ENCODE measurements at regions not wholly inside any gene's neighbourhood (a gene's known extent, or its start where the extent isn't known, plus 50 kb on each side); places are given as distances from the start of the nearest gene placed in this dataset.

DNA sequence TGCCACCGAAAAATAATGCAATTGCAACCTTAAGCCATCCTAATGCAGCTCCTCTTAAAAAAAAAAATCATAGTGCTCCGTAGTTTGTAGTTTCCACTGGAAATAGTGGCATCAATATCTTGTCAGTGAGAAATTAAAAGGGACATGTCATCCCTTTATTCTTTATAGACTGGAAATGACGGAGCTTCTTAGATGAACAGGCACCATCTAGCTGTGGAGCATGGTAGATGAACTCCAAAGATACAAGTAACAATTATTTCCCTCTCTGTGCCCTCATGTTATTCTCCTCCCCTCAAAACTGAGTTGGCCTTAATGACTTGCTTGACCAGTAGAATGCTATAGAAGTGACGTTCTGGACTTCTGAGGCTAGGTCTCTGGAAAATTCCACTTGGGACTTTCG lies 268.1 kb upstream of the SPTLC3 start:
- Histone ChIP-seq H3K4me2 (ENCODE audit: control insufficient read depth, extremely low read depth, insufficient read depth, low read depth, low read length) (no peak overlapping the region), H3K9me1 (ENCODE audit: control insufficient read depth, extremely low read depth, insufficient read depth, low read length) (no peaks in the 10 kb centered on the region), H3K27ac (ENCODE audit: control insufficient read depth, insufficient read depth, low read length) (no peak overlapping the region), H3K79me2 (ENCODE audit: control insufficient read depth, insufficient read depth, low read length) (no peaks in the 10 kb centered on the region), H2AFZ (ENCODE audit: control insufficient read depth, low read length) (no peak overlapping the region), H3K27me3 (ENCODE audit: control insufficient read depth, extremely low read depth, insufficient read depth, low read length) (no peaks in the 10 kb centered on the region), H3K36me3 (ENCODE audit: control insufficient read depth in 2 of 2, extremely low read depth in 1 of 2, insufficient read depth in 2 of 2, low read length in 2 of 2) (no peaks in the 10 kb centered on the region), H3K9ac (ENCODE audit: control insufficient read depth, extremely low read depth, insufficient read depth, low read length) (no peak overlapping the region), H3K9me3 (ENCODE audit: control insufficient read depth, low read depth, low read length) (no peaks in the 10 kb centered on the region), H3K4me3 (ENCODE audit: control insufficient read depth in 2 of 3, extremely low read depth in 1 of 3, insufficient read depth in 2 of 3, low read depth in 1 of 3, low read length in 3 of 3) (no peak overlapping the region), H4K20me1 (ENCODE audit: control insufficient read depth, extremely low read depth, insufficient read depth, low read length) (no peaks in the 10 kb centered on the region), H3K4me1 (ENCODE audit: control insufficient read depth, extremely low read depth, insufficient read depth, low read length) (no peaks in the 10 kb centered on the region)
- dilution Hi-C loops (cut with MboI; ENCODE audit: extremely low pct_ligation_motif_present, low sequenced_read_pairs) = no loop called here
- FAIRE-seq (no peak), DNase-seq (ENCODE audit: low read depth, low spot score) (no peak)
- TF ChIP-seq EZH2 (IDR thresholded peaks at IDR 0.05; ENCODE audit: low read length) = no peak
- TF ChIP-seq, protein P1, sequence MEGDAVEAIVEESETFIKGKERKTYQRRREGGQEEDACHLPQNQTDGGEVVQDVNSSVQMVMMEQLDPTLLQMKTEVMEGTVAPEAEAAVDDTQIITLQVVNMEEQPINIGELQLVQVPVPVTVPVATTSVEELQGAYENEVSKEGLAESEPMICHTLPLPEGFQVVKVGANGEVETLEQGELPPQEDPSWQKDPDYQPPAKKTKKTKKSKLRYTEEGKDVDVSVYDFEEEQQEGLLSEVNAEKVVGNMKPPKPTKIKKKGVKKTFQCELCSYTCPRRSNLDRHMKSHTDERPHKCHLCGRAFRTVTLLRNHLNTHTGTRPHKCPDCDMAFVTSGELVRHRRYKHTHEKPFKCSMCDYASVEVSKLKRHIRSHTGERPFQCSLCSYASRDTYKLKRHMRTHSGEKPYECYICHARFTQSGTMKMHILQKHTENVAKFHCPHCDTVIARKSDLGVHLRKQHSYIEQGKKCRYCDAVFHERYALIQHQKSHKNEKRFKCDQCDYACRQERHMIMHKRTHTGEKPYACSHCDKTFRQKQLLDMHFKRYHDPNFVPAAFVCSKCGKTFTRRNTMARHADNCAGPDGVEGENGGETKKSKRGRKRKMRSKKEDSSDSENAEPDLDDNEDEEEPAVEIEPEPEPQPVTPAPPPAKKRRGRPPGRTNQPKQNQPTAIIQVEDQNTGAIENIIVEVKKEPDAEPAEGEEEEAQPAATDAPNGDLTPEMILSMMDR (optimal IDR thresholded peaks at IDR 0.05 in 1 of 3, IDR thresholded peaks at IDR 0.05 in 1 of 3, conservative IDR thresholded peaks at IDR 0.05 in 1 of 3; ENCODE audit: extremely low read depth in 1 of 3, insufficient read depth in 2 of 3, low read length in 3 of 3) = no peak

DNA sequence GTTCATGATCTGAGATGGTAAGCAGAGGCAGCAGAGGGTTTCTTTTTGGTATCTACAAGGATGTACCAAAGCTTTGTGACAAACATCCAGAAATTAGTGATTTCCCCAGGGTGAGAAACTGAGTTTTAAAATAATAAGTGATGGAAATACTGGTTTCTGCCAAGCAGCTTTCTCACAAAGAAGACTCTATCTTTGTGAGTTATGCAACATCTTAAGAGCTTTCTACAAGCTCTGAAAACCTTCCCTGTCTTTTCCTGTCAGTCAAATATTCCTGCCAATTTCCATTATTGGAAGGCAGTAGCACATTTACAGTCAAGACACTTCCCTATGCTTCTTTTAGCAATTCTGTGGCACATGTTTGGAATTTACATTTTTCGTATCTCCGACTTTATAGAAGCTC lies 264.7 kb upstream of the SPTLC3 start:
- dilution Hi-C loops (cut with MboI; ENCODE audit: extremely low pct_ligation_motif_present, low sequenced_read_pairs) = no loop called here
- H3K4me1 ChIP-seq (ENCODE audit: control insufficient read depth, extremely low read depth, insufficient read depth, low read length) = no peaks in the 10 kb centered on the region
- H3K4me2 ChIP-seq (ENCODE audit: control insufficient read depth, extremely low read depth, insufficient read depth, low read depth, low read length) = no peak overlapping the region
- no peaks in the 10 kb centered on the region for H3K9me3 ChIP-seq (ENCODE audit: control insufficient read depth, low read depth, low read length)
- TF ChIP-seq, protein P1 (optimal IDR thresholded peaks at IDR 0.05 in 1 of 3, IDR thresholded peaks at IDR 0.05 in 1 of 3, conservative IDR thresholded peaks at IDR 0.05 in 1 of 3; ENCODE audit: extremely low read depth in 1 of 3, insufficient read depth in 2 of 3, low read length in 3 of 3) = no peak
- TF ChIP-seq EZH2 (IDR thresholded peaks at IDR 0.05; ENCODE audit: low read length) = no peak
- H3K4me3 ChIP-seq (ENCODE audit: control insufficient read depth in 2 of 3, extremely low read depth in 1 of 3, insufficient read depth in 2 of 3, low read depth in 1 of 3, low read length in 3 of 3) = no peak overlapping the region
- H3K9ac ChIP-seq (ENCODE audit: control insufficient read depth, extremely low read depth, insufficient read depth, low read length) = no peak overlapping the region
- H3K27me3 ChIP-seq (ENCODE audit: control insufficient read depth, extremely low read depth, insufficient read depth, low read length) = no peaks in the 10 kb centered on the region
- H4K20me1 ChIP-seq (ENCODE audit: control insufficient read depth, extremely low read depth, insufficient read depth, low read length) = no peaks in the 10 kb centered on the region
- FAIRE-seq (no peak), DNase-seq (ENCODE audit: low read depth, low spot score) (no peak)
- no peaks in the 10 kb centered on the region for H3K9me1 ChIP-seq (ENCODE audit: control insufficient read depth, extremely low read depth, insufficient read depth, low read length)
- no peak overlapping the region for H3K27ac ChIP-seq (ENCODE audit: control insufficient read depth, insufficient read depth, low read length)
- no peak overlapping the region for H2AFZ ChIP-seq (ENCODE audit: control insufficient read depth, low read length)
- H3K79me2 ChIP-seq (ENCODE audit: control insufficient read depth, insufficient read depth, low read length) = no peaks in the 10 kb centered on the region
- no peaks in the 10 kb centered on the region for H3K36me3 ChIP-seq (ENCODE audit: control insufficient read depth in 2 of 2, extremely low read depth in 1 of 2, insufficient read depth in 2 of 2, low read length in 2 of 2)
